Erythroblast (primary cell): ENCODE measurements at regions not wholly inside any gene's neighbourhood (a gene's known extent, or its start where the extent isn't known, plus 50 kb on each side); places are given as distances from the start of the nearest gene placed in this dataset.

Source experiments
- GATA1 ChIP-seq: IDR thresholded peaks from 2 replicates; pipeline ENCODE4 v1.6.1; 2011; ENCODE audit warnings: low read depth, mild to moderate bottlenecking, control low read depth, low read length, moderate library complexity
- POLR2A ChIP-seq: IDR thresholded peaks from 2 replicates; pipeline ENCODE4 v1.6.1; 2011; ENCODE audit warnings: mild to moderate bottlenecking, low read length

DNA sequence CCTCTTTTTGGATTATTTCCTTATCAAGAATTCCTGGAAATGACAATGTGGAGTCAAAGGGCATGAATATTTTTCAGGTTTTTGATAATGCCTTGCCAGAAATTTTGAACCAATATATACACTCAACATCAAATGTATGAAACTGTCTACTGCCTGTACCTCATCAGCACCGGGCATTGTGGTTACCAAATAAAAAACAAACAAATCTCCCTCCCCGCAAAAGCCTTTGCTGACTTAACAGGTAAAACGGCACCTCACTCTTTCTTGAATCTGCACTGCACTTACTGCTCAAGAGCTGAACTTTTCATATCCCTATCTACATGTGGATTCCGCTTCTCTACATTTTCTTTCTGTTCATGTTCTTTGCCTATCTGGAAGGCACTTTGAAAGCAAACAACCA is 134.5 kb upstream of the PRICKLE2 start:
- no peak for TF ChIP-seq POLR2A
- no peak for TF ChIP-seq GATA1
